AG04449 (cell line): ENCODE measurements at regions not wholly inside any gene's neighbourhood (a gene's known extent, or its start where the extent isn't known, plus 50 kb on each side); places are given as distances from the start of the nearest gene placed in this dataset.
"Not testable (repeated sequence)": the region's sequence is repeated elsewhere in the genome, so short reads cannot be mapped to it uniquely, and the experiment has no call there.

Experiments
- CTCF ChIA-PET: fragments of 350-600 bp; formaldehyde crosslinking; extraction: SDS; loops from one replicate; lab custom pipeline; 2021; ENCODE audit warnings: antibody characterized with exemption; lab: Yijun Ruan, JAX
- POLR2A ChIA-PET: fragments of 400-600, 350-600 bp; formaldehyde crosslinking; extraction: SDS; loops from one replicate; lab custom pipeline; 2020; ENCODE audit warnings: antibody characterized with exemption, inconsistent platforms; lab: Yijun Ruan, JAX
- DNase-seq: peaks from one replicate; pipeline ENCODE4 v3.0.0-alpha.2; 2010; ENCODE audit warnings: low read depth, low spot score
- H3K4me3 ChIP-seq: 2 replicates; pipeline ENCODE4 v1.5.1; 2011; ENCODE audit warnings: low read depth, mild to moderate bottlenecking, control low read depth, low read length
- CTCF ChIP-seq: IDR thresholded peaks from one replicate; pipeline ENCODE4 v1.5.1; 2011; ENCODE audit warnings: mild to moderate bottlenecking, moderate library complexity, low read length, control low read depth, inconsistent platforms; ENCODE audit not compliant: insufficient read depth; ENCODE audit errors: missing control alignments

DNA sequence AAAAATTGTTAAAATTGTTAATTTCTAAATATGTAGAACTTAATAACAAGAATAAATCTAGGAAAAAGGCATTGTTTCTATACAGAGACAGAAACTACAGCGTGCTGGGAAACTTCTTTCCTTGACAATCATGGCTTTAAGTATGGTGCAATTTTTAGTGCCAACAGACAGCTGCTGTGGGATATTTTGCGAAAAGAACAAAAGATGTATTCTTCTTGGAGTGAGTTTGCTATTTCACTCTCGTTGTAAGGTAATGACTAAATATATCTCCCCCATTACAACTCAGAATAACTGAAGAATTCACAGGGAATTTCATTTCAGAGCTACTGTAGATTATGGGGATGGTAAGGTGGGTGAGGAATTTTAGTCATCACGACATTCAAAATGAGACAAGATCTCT is 2055.0 kb upstream of the ACO1 start:
- no peak for TF ChIP-seq CTCF
- CTCF ChIA-PET: no interaction called here
- POLR2A ChIA-PET: no interaction called here
- DNase-seq: no peak
- no peak overlapping the region for H3K4me3 ChIP-seq

GRCh38 chr9:30348904-30349303 is 2035.5 kb upstream of the ACO1 start:
- POLR2A ChIA-PET: no interaction called here
- TF ChIP-seq CTCF: no peak
- DNase-seq: no peak
- CTCF ChIA-PET: no interaction called here
- H3K4me3 ChIP-seq: no peak overlapping the region

DNA sequence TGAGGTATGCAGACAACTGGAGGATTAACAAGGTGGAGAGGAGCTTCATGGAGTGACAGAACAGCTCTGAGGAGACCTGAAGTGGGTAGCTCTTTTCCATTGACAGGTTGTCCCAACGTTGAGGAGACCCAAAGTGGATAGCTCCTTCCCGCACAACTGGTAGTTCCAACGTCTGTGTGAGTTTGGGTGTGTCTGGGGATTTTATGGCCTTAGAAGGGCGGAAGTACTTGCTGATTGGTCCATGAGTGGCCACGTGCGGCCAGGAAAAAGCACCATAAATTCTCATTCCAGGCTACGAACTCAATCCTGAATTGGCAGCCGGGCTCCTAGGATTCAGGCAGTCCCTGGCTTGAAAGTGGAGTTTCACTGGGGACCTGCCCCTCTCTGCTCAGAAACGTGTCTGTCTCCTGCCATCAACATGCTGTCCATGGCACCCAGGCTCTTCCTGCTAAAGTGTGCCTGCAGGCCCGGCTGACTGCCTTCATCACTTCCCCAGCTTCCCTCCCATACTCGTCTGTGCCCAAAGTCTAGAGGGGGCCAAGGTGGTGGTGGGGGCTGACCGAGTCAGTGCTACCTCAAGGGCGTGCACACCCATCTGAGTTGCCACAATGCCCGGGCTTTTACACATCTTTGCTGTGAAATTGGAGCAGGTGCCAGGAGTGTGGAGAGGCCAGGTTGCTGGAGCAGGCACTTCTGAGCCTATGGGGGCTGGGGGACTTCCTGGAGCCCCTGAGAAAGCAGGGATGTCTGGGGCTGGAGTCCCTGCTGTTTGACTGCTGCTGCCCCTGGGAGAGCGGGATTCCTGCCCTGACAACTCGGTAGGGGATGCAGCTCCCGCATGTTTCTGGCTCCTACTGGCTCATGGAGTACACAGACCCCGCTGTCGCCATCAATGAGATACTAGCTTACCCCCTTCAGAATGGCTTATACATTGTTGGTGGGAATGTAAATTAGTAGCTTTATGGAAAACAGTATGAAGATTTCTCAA is 2034.6 kb upstream of the ACO1 start:
- TF ChIP-seq CTCF: no peak
- CTCF ChIA-PET: no interaction called here
- no peak for DNase-seq
- POLR2A ChIA-PET: no interaction called here
- no peak overlapping the region for H3K4me3 ChIP-seq

DNA sequence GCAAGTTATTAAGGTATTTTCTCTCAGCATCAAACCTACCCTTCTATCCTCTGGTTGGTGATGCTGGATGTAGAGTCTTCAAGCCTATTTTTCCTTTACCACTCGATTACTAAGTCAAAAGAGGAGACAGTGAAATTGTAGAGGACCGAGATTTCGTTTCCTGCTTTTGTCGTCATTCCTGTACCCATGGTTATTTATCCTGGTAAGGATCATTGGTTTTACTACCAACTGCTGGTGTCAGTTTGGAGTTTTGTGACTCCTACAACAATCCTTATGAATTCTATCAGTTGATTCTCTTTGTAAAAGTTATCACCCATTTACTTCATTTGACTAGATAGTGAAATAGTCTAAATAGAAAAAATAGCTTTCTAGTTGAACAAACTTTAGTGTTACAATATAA is 2028.2 kb upstream of the ACO1 start:
- no peak for DNase-seq
- CTCF ChIA-PET: no interaction called here
- POLR2A ChIA-PET: no interaction called here
- H3K4me3 ChIP-seq: no peak overlapping the region
- no peak for TF ChIP-seq CTCF

- H3K4me3 ChIP-seq: no peak overlapping the region
- no peak for TF ChIP-seq CTCF
- no peak for DNase-seq
- POLR2A ChIA-PET: no interaction called here
- CTCF ChIA-PET: no interaction called here
These were observed 2022.1 kb upstream of the ACO1 start for GRCh38 chr9:30362373-30362772.

DNA sequence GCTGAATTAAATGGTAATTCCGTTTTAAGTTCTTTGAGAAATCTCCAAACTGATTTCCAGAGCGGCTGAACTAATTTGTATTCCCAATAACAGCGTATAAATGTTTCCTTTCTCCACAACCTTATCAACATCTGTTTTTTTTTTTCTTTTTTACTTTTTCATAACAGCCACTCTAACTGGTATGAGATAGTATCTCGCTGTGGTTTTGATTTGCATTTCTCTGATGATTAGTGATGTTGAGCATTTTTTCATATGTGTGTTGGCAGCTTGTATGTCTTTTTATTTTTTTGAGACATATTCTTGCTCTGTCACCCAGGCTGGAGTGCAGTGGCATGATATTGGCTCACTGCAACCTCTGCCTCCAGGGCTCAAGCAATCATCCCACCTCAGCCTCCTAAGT is 2018.3 kb upstream of the ACO1 start:
- CTCF ChIA-PET, POLR2A ChIA-PET, H3K4me3 ChIP-seq, DNase-seq: not testable (repeated sequence)
